ENCODE measurements at regions not wholly inside any gene's neighbourhood (a gene's known extent, or its start where the extent isn't known, plus 50 kb on each side); places are given as distances from the start of the nearest gene placed in this dataset.

- intact Hi-C loops (cut with micrococcal nuclease) (no loop called here), dilution Hi-C loops (cut with HindIII; ENCODE audit: low sequenced_read_pairs, unreplicated experiment) (no loop called here), in situ Hi-C loops (cut with MboI; ENCODE audit: low sequenced_read_pairs) (no loop called here)
- Histone ChIP-seq H3K4me3 (ENCODE audit: insufficient read depth, low read depth, low read length) (no peak overlapping the region), H2BK5ac (ENCODE audit: low read depth, low read length, poor library complexity, severe bottlenecking) (no peak overlapping the region), H3K18ac (ENCODE audit: low read depth, low read length) (no peak overlapping the region), H3K36me3 (ENCODE audit: control insufficient read depth, insufficient read depth, low read length) (no peaks in the 10 kb centered on the region), H4K91ac (ENCODE audit: insufficient read depth, low read depth, low read length) (no peak overlapping the region), H2BK120ac (ENCODE audit: low read depth, low read length) (no peak overlapping the region), H2AK5ac (ENCODE audit: low read depth, low read length) (no peak overlapping the region), H3K4me1 (ENCODE audit: control insufficient read depth, insufficient read depth, low read length) (no peaks in the 10 kb centered on the region), H3K9me1 (ENCODE audit: insufficient read depth, low read length) (no peaks in the 10 kb centered on the region), H4K20me1 (ENCODE audit: insufficient read depth, low read length) (no peaks in the 10 kb centered on the region), H3K27ac (ENCODE audit: insufficient read depth, low read length) (no peak overlapping the region), H4K5ac (ENCODE audit: low read depth, low read length) (no peak overlapping the region), H3K14ac (replicated peaks; ENCODE audit: low read depth, low read length) (no peak overlapping the region), H2AK9ac (replicated peaks; ENCODE audit: low read depth, low read length, poor library complexity) (no peak overlapping the region), H2BK15ac (ENCODE audit: low read depth, low read length) (no peak overlapping the region), H4K8ac (ENCODE audit: low read depth in 2 of 2, low read length in 2 of 2) (no peak overlapping the region), H3K4ac (ENCODE audit: low read depth, low read length) (no peak overlapping the region), H3K27me3 (ENCODE audit: control insufficient read depth, insufficient read depth, low read length) (peaks cover 13% of the 10 kb centered on the region), H2BK20ac (ENCODE audit: low read depth, low read length) (no peak overlapping the region), H3K23ac (ENCODE audit: low read depth, low read length) (no peak overlapping the region), H3K79me1 (ENCODE audit: low read depth in 1 of 2, low read length in 2 of 2) (no peaks in the 10 kb centered on the region), H3K9ac (ENCODE audit: low read depth, low read length) (no peak overlapping the region), H2AFZ (replicated peaks; ENCODE audit: low read length, poor library complexity) (no peak overlapping the region), H3K56ac (ENCODE audit: extremely low read depth, insufficient read depth, low read length) (no peak overlapping the region), H3K4me2 (ENCODE audit: low read depth, low read length) (no peak overlapping the region), H3K9me3 (ENCODE audit: control insufficient read depth, insufficient read depth, low read length) (no peaks in the 10 kb centered on the region)
- ChIA-PET CTCF (no interaction called here), POLR2A (ENCODE audit: unreplicated experiment) (no interaction called here)
- BruUV-seq (replicated peaks), result no TSS peak
- WGBS, 2 experiments (ENCODE audit: extremely low coverage in 2 of 2, insufficient read length in 1 of 2), result 86% methylated on average over 3 of the region's 11 CpGs; no CpG with 5 or more reads in 1 of the 2 experiments
- DNase-seq, result no peak
- no peak for TF ChIP-seq FOS (IDR thresholded peaks at IDR 0.05; ENCODE audit: low read depth, low read length)
- no peak for TF ChIP-seq RAD21 (IDR thresholded peaks at IDR 0.05; ENCODE audit: low read length)
- TF ChIP-seq CEBPB (IDR thresholded peaks at IDR 0.05; ENCODE audit: low read depth, low read length), result no peak
- TF ChIP-seq MAFK (IDR thresholded peaks at IDR 0.05; ENCODE audit: low read depth, low read length), result no peak
- TF ChIP-seq CHD1 (IDR thresholded peaks at IDR 0.05; ENCODE audit: low read depth, low read length), result no peak
- TF ChIP-seq MXI1 (IDR thresholded peaks at IDR 0.05; ENCODE audit: borderline replicate concordance, low read depth, low read length), result no peak
- TF ChIP-seq BHLHE40 (IDR thresholded peaks at IDR 0.05; ENCODE audit: low read depth, low read length), result no peak
- TF ChIP-seq RFX5 (IDR thresholded peaks at IDR 0.05; ENCODE audit: low read depth, low read length), result no peak
- no peak for TF ChIP-seq POLR2A (IDR thresholded peaks at IDR 0.05; ENCODE audit: low read depth, low read length)
- TF ChIP-seq NFE2L2 (IDR thresholded peaks at IDR 0.05; ENCODE audit: low read depth, low read length), result no peak
- TF ChIP-seq RCOR1 (IDR thresholded peaks at IDR 0.05; ENCODE audit: insufficient replicate concordance, low read length), result no peak
- TF ChIP-seq CTCF (conservative IDR thresholded peaks at IDR 0.05; ENCODE audit: low read depth, low read length), result no peak
- ATAC-seq (ENCODE audit: low read depth), result no peak
Measured at GRCh38 chr18:10245031-10245845, 209.2 kb upstream of the APCDD1 start.

Data from IMR-90 (cell line).